ENCODE measurements at regions not wholly inside any gene's neighbourhood (a gene's known extent, or its start where the extent isn't known, plus 50 kb on each side); places are given as distances from the start of the nearest gene placed in this dataset.
A peak's percentile ranks its signal among the peaks of the same experiment; 100 is the strongest.

DNA sequence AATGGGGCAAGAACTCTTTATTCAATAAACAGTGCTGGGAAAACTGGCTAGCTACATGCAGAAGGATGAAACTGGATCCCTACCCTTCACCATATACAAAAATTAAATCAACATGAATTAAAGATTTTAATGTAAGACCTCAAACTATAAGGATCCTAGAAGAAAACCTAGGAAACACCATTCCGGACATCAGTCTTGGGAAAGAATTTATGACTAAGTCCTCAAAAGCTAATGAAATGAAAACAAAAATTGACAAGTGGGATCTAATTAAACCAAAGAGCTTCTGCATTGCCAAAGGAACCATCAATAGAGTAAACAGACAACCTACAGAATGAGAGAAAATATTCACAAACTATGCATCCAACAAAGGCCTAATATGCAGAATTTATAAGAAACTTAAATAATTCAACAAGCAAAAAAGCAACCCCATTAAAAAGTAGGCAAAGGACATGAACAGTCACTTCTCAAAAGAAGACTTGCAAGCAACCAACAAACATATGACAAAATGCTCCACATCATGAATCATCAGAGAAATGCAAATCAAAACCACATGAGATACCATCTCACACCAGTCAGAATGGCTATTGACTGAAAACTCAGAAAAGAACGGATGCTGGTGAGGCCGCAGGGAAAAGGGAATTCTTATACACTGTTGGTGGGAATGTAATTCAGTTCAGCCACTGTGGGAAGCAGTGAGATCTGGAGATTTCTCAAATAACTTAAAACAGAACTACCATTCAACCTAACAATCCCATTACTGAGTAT lies 104.3 kb upstream of the MAP3K1 start:
- DNase-seq (ENCODE audit: extremely low read depth in 1 of 4, low spot score in 3 of 4) (no peak), FAIRE-seq (no peak), ATAC-seq (no peak)
- Histone ChIP-seq H3K36me3 (ENCODE audit: control insufficient read depth, insufficient read depth, low read length) (no peaks in the 10 kb centered on the region), H3K4me1 (replicated peaks in 1 of 2; ENCODE audit: control insufficient read depth in 2 of 2, insufficient read depth in 2 of 2, low read length in 2 of 2) (no peaks in the 10 kb centered on the region), H2AFZ (ENCODE audit: low read depth, low read length) (no peak overlapping the region), H3K27ac (ENCODE audit: extremely low read depth, low read depth, low read length) (no peak overlapping the region), H4K20me1 (replicated peaks; ENCODE audit: control insufficient read depth, insufficient read depth, low read length) (no peaks in the 10 kb centered on the region), H3K9me3 (replicated peaks; ENCODE audit: control insufficient read depth, insufficient read depth, low read depth, low read length) (no peaks in the 10 kb centered on the region), H3K4me2 (ENCODE audit: insufficient read depth, low read length) (no peak overlapping the region), H3K9ac (ENCODE audit: insufficient read depth in 1 of 2, low read depth in 2 of 2, low read length in 2 of 2) (no peak overlapping the region), H3K4me3 (no peak overlapping the region), H3K9me1 (ENCODE audit: control insufficient read depth, insufficient read depth, low read length) (no peaks in the 10 kb centered on the region), H3K27me3 (ENCODE audit: control insufficient read depth in 2 of 2, insufficient read depth in 2 of 2, low read length in 2 of 2) (0 out of 5 replicates have a peak, but pooled peaks cover 0 to 3% of the 10 kb centered on the region in 2 experiments), H3K79me2 (ENCODE audit: control insufficient read depth, insufficient read depth, low read length) (no peaks in the 10 kb centered on the region)
- WGBS (ENCODE audit: insufficient coverage, low coverage, missing lambda C conversion rate), result 17% methylated on average over 3 of the region's 3 CpGs
- intact Hi-C loops (cut with micrococcal nuclease) (no loop called here), in situ Hi-C loops (cut with MboI) (no loop called here)
- CTCF ChIA-PET (ENCODE audit: low intra/inter-chr PET ratio), result no interaction called here
- POLR2A ChIA-PET, result interaction anchor here (0.7 kb wide), 1 partner anchor 462 kb away, joined by 3 read pairs; no protein-coding TSS in a partner anchor
- TF ChIP-seq ZBTB12 (CRISPR knock-in tag; IDR thresholded peaks at IDR 0.05) (no peak), FOSL1 (tag; conservative IDR thresholded peaks at IDR 0.05) (0 out of 2 replicates have a peak, but pooled peaks have one; percentile 15), ZZZ3 (IDR thresholded peaks at IDR 0.05) (no peak), ELF1 (tag; IDR thresholded peaks at IDR 0.05) (no peak), TRIM28 (IDR thresholded peaks at IDR 0.05) (no peak)
- BruUV-seq (replicated peaks), result no TSS peak

Measured in K562 (cell line).